Esophagus muscularis mucosa (tissue), 2 donors: ENCODE measurements at regions not wholly inside any gene's neighbourhood (a gene's known extent, or its start where the extent isn't known, plus 50 kb on each side); places are given as distances from the start of the nearest gene placed in this dataset.

ENCODE experiments used
- POLR2A ChIP-seq: fragments of 450-650 bp; IDR thresholded peaks from one replicate; pipeline ENCODE4 v1.6.1; 2017; ENCODE audit warnings: antibody characterized with exemption, moderate library complexity, mild to moderate bottlenecking, low read depth
- POLR2AphosphoS5 ChIP-seq, 2 donors: sonication (generic); formaldehyde crosslinking; IDR thresholded peaks; one replicate each; pipeline ENCODE4 v1.6.1; 2017; ENCODE audit warnings: antibody characterized with exemption in 2 of 2

- TF ChIP-seq POLR2A (no peak), POLR2AphosphoS5 (IDR thresholded peaks at IDR 0.05) (no peak)
Observed at GRCh38 chr5:152151940-152152339, 227.3 kb upstream of the GLRA1 start.
